Muscle of leg (tissue), 3 donors: ENCODE measurements at regions not wholly inside any gene's neighbourhood (a gene's known extent, or its start where the extent isn't known, plus 50 kb on each side); places are given as distances from the start of the nearest gene placed in this dataset.
"Not testable (repeated sequence)": the region's sequence is repeated elsewhere in the genome, so short reads cannot be mapped to it uniquely, and the experiment has no call there.

Source experiments
- DNase-seq: peaks from one replicate; pipeline ENCODE4 v3.0.0; 2013
- H3K27ac ChIP-seq: one replicate; pipeline ENCODE4 v1.5.1; 2013; ENCODE audit warnings: mild to moderate bottlenecking, low read length, control low read depth
- H3K27me3 ChIP-seq: one replicate; pipeline ENCODE4 v1.6.1; 2013; ENCODE audit warnings: low read length; ENCODE audit not compliant: control insufficient read depth, insufficient read depth
- H3K36me3 ChIP-seq: one replicate; pipeline ENCODE4 v1.6.1; 2013; ENCODE audit warnings: low read length; ENCODE audit not compliant: control insufficient read depth, insufficient read depth
- H3K4me1 ChIP-seq: one replicate; pipeline ENCODE4 v1.6.1; 2013; ENCODE audit warnings: low read length; ENCODE audit not compliant: control insufficient read depth, insufficient read depth
- H3K4me3 ChIP-seq: one replicate; pipeline ENCODE4 v1.5.1; 2013; ENCODE audit warnings: low read length, control low read depth
- H3K9me3 ChIP-seq: replicated peaks from 2 replicates; pipeline ENCODE4 v1.6.1; 2013; ENCODE audit warnings: low read depth, low read length; ENCODE audit not compliant: control insufficient read depth
- WGBS: methylation state at CpG from one replicate; pipeline ENCODE4 v1.1.5; 2013; ENCODE audit warnings: missing lambda C conversion rate; ENCODE audit not compliant: insufficient coverage; 5-methylcytosine and 5-hydroxymethylcytosine counted together

DNA sequence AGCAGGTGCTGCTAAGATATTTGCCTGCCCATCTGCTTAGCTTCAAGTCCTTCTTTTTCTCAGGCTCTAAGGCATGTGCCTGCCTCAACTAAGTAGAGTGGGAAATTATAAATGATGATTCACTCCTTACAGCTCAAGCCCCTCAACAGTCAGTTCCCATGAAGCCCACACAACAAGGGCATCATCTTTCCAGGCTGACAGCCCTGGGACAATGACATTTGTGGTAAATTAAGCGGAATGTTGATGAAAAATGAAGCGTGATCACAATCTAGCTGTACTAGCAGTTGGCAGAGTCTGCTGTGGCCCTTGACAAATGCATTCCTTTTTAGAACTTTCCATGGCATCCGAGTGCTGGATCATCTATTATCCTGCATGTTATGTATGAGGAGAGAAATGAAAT is 548.6 kb downstream of the KIF4B start:
- no peak for DNase-seq
- Histone ChIP-seq H3K9me3 (no peaks in the 10 kb centered on the region), H3K4me3 (no peak overlapping the region), H3K27ac (no peak overlapping the region), H3K27me3 (no peaks in the 10 kb centered on the region), H3K4me1 (no peaks in the 10 kb centered on the region), H3K36me3 (no peaks in the 10 kb centered on the region)
- no CpG with 5 or more reads among the region's 3 CpGs for WGBS

DNA sequence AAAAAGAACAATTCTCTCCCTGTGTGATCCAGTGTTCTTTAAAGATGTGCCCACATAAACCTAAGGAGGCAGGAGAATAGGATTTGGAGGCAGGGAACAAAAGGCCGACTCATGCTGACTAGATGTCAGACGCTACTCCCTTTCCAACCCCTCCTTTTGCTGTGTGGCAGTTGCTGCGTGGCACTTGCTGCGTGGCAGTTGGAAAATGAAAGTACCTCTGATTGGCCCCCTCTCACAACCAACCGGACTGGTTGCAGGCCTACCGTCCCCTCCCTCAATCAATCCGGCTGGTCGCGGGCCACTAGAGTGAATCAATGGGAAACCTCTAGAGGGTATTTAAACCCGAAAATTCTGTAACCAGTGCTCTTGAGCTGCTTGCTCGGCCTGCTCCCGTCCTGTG is 551.0 kb downstream of the KIF4B start:
- no peak overlapping the region for H3K4me3 ChIP-seq
- no peak overlapping the region for H3K27ac ChIP-seq
- no peak for DNase-seq
- no peaks in the 10 kb centered on the region for H3K27me3 ChIP-seq
- H3K4me1 ChIP-seq: no peaks in the 10 kb centered on the region
- peaks cover 2% of the 10 kb centered on the region for H3K9me3 ChIP-seq
- H3K36me3 ChIP-seq: no peaks in the 10 kb centered on the region
- 74% methylated on average over 5 of the region's 12 CpGs for WGBS

DNA sequence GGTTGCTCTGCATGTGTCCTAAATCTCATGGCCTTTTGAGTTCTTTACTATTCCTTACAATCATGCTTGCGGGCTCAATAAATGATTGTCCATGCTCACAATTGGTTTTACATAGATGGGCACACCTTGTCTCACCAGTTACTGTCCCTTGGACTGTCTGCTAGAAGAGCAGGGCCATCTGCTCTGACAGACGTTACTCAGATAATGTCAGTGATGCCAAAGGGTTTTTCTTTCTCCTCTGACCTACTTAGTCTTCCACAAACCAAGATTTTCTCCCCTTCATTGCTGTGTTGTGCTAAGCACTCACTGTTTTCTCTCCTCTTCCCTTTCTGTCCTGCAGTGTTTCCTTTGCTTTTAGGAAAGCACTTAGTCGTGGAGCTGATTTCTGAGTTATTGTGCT is 562.3 kb downstream of the KIF4B start:
- no peak for DNase-seq
- no peaks in the 10 kb centered on the region for H3K27me3 ChIP-seq
- H3K4me3 ChIP-seq: no peak overlapping the region
- no peak overlapping the region for H3K27ac ChIP-seq
- no peaks in the 10 kb centered on the region for H3K4me1 ChIP-seq
- 67% methylated on average over 1 of the region's 3 CpGs for WGBS
- H3K9me3 ChIP-seq: no peaks in the 10 kb centered on the region
- H3K36me3 ChIP-seq: no peaks in the 10 kb centered on the region

DNA sequence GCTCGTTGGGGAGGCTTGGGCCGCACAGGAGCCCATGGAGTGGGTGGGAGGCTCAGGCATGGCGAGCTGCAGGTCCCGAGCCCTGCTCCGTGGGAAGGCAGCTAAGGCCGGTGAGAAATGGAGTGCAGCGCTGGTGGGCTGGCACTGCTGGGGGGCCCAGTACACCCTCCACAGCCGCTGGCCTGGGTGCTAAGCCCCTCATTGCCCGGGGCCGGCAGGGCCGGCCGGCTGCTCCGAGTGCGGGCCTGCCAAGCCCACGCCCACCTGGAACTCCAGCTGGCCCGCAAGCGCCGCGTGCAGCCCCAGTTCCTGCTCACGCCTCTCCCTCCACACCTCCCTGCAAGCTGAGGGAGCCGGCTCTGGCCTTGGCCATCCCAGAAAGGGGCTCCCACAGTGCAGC is 573.3 kb downstream of the KIF4B start:
- H3K4me3 ChIP-seq, H3K4me1 ChIP-seq: not testable (repeated sequence)

DNA sequence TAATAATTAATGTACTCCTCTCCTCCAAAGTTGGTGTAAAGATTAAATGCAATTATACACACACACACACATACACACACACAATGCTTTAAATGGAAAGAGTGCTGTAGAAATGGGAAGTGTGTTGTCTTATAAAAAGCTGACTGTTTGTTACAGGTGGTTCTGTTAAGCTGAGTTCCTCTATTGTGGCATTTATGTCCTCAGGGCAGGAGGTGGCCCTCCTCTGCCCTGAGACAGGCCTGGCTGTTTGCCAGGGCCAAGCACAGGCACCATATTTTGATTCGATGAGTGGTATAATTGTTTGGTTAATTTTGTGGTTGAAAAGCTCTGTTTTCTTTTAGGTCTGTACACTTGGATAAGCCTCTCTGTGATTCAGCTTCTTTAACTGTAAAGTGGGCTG is 573.9 kb downstream of the KIF4B start:
- H3K27me3 ChIP-seq: no peaks in the 10 kb centered on the region
- H3K36me3 ChIP-seq: no peaks in the 10 kb centered on the region
- no peak for DNase-seq
- no peaks in the 10 kb centered on the region for H3K4me1 ChIP-seq
- H3K9me3 ChIP-seq: no peaks in the 10 kb centered on the region
- WGBS: no CpG with 5 or more reads among the region's 1 CpG
- no peak overlapping the region for H3K4me3 ChIP-seq
- H3K27ac ChIP-seq: no peak overlapping the region

More for the DNA sequence above, 573.3 kb downstream of the KIF4B start:
- not testable (repeated sequence) for DNase-seq, H3K9me3 ChIP-seq, H3K36me3 ChIP-seq, H3K27me3 ChIP-seq, H3K27ac ChIP-seq
- 94% methylated on average over 16 of the region's 21 CpGs for WGBS

DNA sequence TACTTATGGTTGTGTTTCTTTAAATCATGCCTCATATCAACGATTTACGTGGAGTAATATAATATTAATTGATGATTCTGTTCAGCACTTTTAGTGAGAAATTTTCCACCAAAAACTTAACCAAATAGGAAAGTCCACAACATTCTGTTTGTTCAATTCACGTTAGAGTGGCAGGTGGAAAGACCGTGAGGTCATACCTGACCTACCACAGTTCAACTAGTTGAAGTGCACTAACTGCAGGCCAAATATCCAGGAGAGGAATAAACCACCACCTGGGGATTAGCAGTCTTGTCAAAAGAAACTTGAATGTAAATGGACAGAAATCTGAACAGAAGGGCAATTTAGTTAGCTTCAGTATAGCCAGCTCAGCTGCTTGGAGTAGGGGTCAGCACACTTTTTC is 577.7 kb downstream of the KIF4B start:
- no peak for DNase-seq
- Histone ChIP-seq H3K9me3 (no peaks in the 10 kb centered on the region), H3K27me3 (no peaks in the 10 kb centered on the region), H3K4me3 (no peak overlapping the region), H3K4me1 (no peaks in the 10 kb centered on the region), H3K36me3 (no peaks in the 10 kb centered on the region), H3K27ac (no peak overlapping the region)
- WGBS: 83% methylated on average over 1 of the region's 4 CpGs

DNA sequence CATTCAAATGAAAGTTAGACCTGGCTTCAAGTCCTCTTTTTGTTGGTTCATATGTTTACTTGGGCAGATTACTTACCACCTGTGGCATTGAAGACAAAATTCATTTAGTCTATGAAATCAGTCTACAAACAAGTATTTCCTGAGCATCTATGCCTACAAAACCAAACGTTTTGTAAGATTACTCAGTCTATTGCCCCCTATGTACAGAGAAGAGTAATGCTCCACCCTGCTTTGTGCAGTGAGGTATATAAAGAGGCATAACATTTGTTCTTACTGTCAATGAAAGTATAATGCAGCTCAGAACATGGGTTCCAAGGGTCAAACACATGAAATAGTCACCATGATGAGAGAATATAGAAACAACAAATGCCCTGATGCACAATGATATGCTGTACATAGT is 580.7 kb downstream of the KIF4B start:
- no peaks in the 10 kb centered on the region for H3K9me3 ChIP-seq
- H3K27ac ChIP-seq: no peak overlapping the region
- no peak overlapping the region for H3K4me3 ChIP-seq
- H3K36me3 ChIP-seq: no peaks in the 10 kb centered on the region
- H3K27me3 ChIP-seq: no peaks in the 10 kb centered on the region
- no CpG with 5 or more reads among the region's 1 CpG for WGBS
- H3K4me1 ChIP-seq: no peaks in the 10 kb centered on the region
- DNase-seq: no peak

DNA sequence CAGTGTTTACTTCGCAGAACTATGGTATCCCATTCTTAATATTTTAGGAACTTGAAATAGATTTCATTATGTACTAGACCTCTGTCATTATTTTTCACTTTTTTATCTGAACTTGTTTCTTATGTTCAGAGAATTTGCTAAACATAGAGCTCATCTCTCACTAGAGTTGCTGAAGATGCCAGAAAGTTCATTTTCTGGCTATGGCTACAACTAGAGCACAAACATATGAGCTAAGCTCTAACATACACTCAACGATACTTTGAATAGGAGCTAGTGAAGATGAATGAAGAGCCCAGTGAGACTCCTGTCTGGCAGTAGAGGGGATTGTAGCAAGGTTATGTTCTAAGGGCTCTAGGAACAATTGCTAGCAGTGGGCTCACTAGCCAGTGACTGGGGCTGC is 582.2 kb downstream of the KIF4B start:
- Histone ChIP-seq H3K4me1 (no peaks in the 10 kb centered on the region), H3K4me3 (no peak overlapping the region), H3K27me3 (no peaks in the 10 kb centered on the region), H3K9me3 (no peaks in the 10 kb centered on the region), H3K36me3 (no peaks in the 10 kb centered on the region), H3K27ac (no peak overlapping the region)
- DNase-seq: peak; percentile 69
- 80% methylated on average over 1 of the region's 2 CpGs for WGBS

DNA sequence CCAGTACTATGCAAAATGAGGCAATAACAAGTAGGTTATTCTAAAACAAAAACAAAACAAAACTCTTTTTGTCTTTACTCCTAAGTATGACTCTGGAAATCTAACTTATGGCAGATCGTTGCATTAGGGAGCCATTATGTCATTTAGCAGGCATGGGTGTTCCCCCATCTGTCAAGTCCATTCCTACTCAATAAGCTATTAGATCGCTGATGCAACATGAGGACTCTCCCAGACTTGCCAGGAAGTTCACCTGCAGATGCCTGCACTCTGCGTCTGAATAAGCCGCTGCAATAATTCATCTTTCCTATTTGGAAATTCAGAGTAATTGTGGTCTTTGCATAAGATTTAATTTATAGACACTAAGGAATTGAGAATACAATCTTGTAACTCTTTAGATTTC is 585.0 kb downstream of the KIF4B start:
- H3K9me3 ChIP-seq: no peaks in the 10 kb centered on the region
- no peak overlapping the region for H3K27ac ChIP-seq
- no peak for DNase-seq
- H3K36me3 ChIP-seq: no peaks in the 10 kb centered on the region
- H3K27me3 ChIP-seq: no peaks in the 10 kb centered on the region
- no peaks in the 10 kb centered on the region for H3K4me1 ChIP-seq
- 34% methylated on average over 2 of the region's 4 CpGs for WGBS
- H3K4me3 ChIP-seq: no peak overlapping the region

DNA sequence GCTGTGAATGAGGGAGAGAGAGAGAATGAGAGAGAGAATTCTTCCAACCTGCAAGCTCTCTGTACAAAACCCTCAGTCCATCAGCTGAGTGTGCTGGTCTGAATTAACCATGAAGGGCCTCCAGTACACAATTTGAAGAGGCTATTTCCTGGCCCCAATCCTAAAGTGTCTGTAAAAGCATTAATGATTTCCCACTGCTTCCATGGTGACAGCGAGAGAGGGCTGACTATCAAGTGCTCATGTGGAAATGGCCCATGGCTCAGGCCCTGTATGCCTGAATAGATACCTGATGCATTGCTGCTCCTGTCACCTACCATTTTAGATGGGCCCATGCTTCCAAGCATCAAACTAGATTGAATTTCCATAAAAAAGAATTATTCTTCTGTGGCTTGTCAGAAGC is 592.4 kb downstream of the KIF4B start:
- H3K4me3 ChIP-seq: no peak overlapping the region
- no peaks in the 10 kb centered on the region for H3K36me3 ChIP-seq
- no peaks in the 10 kb centered on the region for H3K27me3 ChIP-seq
- DNase-seq: no peak
- H3K27ac ChIP-seq: no peak overlapping the region
- 60% methylated on average over 1 of the region's 1 CpG for WGBS
- H3K4me1 ChIP-seq: no peaks in the 10 kb centered on the region
- H3K9me3 ChIP-seq: no peaks in the 10 kb centered on the region

DNA sequence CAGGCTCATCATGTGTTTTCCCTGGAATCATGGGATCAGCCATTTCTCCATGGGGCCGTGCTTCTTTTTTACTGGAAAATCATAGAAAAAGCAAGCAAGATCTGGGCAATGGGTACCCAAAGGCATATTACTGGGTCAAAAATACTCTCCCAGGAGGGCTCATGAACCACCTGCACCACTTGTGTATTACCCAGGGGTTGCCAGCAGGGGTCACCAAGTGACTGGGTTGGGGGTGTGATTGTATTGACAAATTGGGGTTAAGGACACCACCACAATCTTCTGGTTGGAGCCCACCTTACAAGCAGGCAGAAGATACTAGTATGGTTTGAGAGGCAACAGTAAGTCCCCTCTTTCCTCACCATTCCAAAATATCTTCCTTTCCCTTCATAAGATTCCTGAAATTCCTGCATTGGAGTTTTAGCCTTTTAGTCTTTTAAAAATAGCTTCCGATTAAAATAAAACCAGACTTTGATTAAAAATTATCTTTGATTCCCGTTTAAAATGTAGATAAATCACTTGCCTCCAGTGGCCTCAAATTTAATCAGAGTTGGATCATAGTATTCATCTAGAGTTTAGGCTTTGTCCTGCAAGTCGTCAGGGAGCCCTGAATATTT is 603.3 kb downstream of the KIF4B start:
- WGBS: 40% methylated on average over 1 of the region's 4 CpGs
- DNase-seq: no peak
- no peaks in the 10 kb centered on the region for H3K4me1 ChIP-seq

More for the DNA sequence above, 603.3 kb downstream of the KIF4B start:
- Histone ChIP-seq H3K27me3 (no peaks in the 10 kb centered on the region), H3K36me3 (no peaks in the 10 kb centered on the region), H3K4me3 (no peak overlapping the region), H3K27ac (no peak overlapping the region), H3K9me3 (no peaks in the 10 kb centered on the region)
